ENCODE measurements at regions not wholly inside any gene's neighbourhood (a gene's known extent, or its start where the extent isn't known, plus 50 kb on each side); places are given as distances from the start of the nearest gene placed in this dataset.
"Not testable (repeated sequence)": the region's sequence is repeated elsewhere in the genome, so short reads cannot be mapped to it uniquely, and the experiment has no call there.

DNA sequence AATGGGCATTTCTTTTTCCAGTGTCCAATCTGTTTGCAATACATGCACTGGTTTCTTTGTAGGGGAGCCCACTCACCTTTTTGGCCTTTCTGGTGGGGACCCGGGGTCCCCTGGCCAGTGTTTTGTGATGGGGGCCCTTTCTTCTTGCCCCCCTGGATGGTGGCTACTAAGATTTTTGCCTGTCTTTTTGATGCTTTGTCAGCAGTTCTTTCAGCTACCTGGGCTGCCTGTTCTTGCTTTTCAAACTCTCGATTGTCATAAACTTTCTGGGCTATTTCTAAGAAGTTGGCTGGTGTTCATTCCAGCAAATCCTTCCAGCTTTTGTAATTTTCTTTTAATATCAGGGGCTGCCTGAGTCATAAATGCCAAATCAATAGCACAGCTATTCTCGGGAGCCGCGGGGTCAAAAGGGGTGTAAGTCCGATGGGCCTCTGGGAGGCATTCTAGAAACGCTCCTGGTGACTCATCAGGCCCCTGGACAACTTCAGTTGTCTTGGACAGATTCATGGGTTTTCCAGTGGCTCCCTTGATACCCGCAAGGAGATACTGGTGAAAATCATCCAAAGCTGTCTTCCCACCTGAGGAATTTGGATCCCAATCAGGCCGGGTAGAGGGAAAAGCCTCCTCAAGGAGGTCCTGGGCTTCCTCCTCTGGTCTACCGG lies 79.0 kb downstream of the PRR15 start:
- Histone ChIP-seq H3K27ac (no peak overlapping the region), H3K36me3 (no peaks in the 10 kb centered on the region), H3K4me3 (no peak overlapping the region), H3K27me3 (replicated peaks; ENCODE audit: insufficient read depth) (no peaks in the 10 kb centered on the region), H3K9me3 (no peaks in the 10 kb centered on the region), H3K4me1 (ENCODE audit: control insufficient read depth in 1 of 2, low read depth in 2 of 2) (peaks cover 0 to 11% of the 10 kb centered on the region in 2 donors)
- TF ChIP-seq, protein P1, sequence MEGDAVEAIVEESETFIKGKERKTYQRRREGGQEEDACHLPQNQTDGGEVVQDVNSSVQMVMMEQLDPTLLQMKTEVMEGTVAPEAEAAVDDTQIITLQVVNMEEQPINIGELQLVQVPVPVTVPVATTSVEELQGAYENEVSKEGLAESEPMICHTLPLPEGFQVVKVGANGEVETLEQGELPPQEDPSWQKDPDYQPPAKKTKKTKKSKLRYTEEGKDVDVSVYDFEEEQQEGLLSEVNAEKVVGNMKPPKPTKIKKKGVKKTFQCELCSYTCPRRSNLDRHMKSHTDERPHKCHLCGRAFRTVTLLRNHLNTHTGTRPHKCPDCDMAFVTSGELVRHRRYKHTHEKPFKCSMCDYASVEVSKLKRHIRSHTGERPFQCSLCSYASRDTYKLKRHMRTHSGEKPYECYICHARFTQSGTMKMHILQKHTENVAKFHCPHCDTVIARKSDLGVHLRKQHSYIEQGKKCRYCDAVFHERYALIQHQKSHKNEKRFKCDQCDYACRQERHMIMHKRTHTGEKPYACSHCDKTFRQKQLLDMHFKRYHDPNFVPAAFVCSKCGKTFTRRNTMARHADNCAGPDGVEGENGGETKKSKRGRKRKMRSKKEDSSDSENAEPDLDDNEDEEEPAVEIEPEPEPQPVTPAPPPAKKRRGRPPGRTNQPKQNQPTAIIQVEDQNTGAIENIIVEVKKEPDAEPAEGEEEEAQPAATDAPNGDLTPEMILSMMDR (IDR thresholded peaks at IDR 0.05): no peak
- ATAC-seq (ENCODE audit: insufficient number of reproducible peaks, low FRiP score, low read depth) (no peak), DNase-seq (ENCODE audit: low spot score) (no peak)

- not testable (repeated sequence) for H3K27ac ChIP-seq; H3K27me3 ChIP-seq (replicated peaks; ENCODE audit: insufficient read depth); H3K9me3 ChIP-seq; H3K4me3 ChIP-seq; DNase-seq (ENCODE audit: low spot score); ATAC-seq (ENCODE audit: insufficient number of reproducible peaks, low FRiP score, low read depth); H3K36me3 ChIP-seq
- peaks cover 0 to 10% of the 10 kb centered on the region in 2 donors for H3K4me1 ChIP-seq (ENCODE audit: control insufficient read depth in 1 of 2, low read depth in 2 of 2)
Observed at GRCh38 chr7:29646116-29646515, 82.5 kb downstream of the PRR15 start.

DNA sequence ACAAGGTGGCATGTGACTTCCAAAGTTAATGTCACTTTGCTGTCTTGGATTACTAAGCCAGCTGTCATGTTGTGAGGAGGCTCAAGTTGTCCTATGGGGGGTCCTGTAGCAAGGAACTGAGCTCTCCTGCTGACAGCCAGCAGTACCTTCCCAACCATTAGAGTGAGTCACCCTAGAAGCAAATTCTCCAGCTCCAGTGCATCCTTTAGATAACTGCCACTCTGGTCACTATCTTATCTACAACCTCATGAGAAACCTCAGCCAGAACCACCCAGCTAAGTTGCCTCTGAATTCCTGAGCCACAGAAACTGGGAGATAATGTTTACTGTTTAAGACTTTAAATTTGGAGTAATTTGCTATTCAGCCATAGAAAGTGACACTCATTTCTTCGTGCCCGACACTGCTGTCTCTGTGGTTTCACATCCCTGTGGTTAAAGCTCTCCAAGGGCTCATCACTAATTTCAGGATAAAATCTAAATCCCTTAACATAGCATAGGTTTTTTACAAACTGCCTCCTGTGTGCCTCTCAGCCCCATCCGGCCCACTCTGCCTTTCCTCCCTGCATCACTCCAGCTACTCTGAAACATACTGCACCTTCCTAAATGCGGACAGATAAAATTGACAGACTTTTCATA lies 83.5 kb downstream of the PRR15 start:
- H3K36me3 ChIP-seq: no peaks in the 10 kb centered on the region
- H3K27ac ChIP-seq: no peak overlapping the region
- no peaks in the 10 kb centered on the region for H3K9me3 ChIP-seq
- no peak for ATAC-seq (ENCODE audit: insufficient number of reproducible peaks, low FRiP score, low read depth)
- DNase-seq (ENCODE audit: low spot score): no peak
- no peaks in the 10 kb centered on the region for H3K27me3 ChIP-seq (replicated peaks; ENCODE audit: insufficient read depth)
- no peak overlapping the region for H3K4me3 ChIP-seq
- H3K4me1 ChIP-seq (ENCODE audit: control insufficient read depth in 1 of 2, low read depth in 2 of 2): peaks cover 0 to 1% of the 10 kb centered on the region in 2 donors
- TF ChIP-seq, protein P1 (IDR thresholded peaks at IDR 0.05): no peak

DNA sequence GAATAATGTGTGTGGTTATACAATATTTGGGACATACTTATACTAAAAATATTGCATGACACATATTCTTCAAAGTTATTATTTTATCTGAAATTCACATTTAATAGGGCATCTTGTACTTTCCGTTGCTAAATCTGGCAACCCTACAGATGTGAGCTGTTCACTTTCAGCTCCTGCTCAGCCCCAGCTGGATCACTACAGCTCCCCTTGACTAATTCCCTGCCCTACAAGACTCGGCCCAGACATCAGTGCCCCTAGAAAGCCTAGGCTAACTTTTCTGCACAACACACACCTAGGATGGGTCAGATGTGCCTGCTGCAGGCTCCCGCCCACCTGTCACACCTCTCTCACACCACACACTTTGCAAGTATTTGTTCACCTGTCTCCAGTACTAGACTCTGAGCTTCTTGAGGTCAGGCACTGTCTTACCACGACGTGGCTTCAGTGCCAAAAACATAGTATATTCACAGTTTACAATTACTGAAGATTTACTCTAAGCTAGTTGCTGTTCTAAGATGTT lies 84.1 kb downstream of the PRR15 start:
- not testable (repeated sequence) for H3K27me3 ChIP-seq (replicated peaks; ENCODE audit: insufficient read depth); DNase-seq (ENCODE audit: low spot score); H3K4me1 ChIP-seq (ENCODE audit: control insufficient read depth in 1 of 2, low read depth in 2 of 2); H3K27ac ChIP-seq; H3K4me3 ChIP-seq; ATAC-seq (ENCODE audit: insufficient number of reproducible peaks, low FRiP score, low read depth); H3K9me3 ChIP-seq; H3K36me3 ChIP-seq

GRCh38 chr7:29649028-29649716 lies 85.5 kb downstream of the PRR15 start:
- Histone ChIP-seq H3K27me3 (replicated peaks; ENCODE audit: insufficient read depth) (no peaks in the 10 kb centered on the region), H3K36me3 (no peaks in the 10 kb centered on the region), H3K4me3 (no peak overlapping the region), H3K27ac (no peak overlapping the region), H3K9me3 (no peaks in the 10 kb centered on the region), H3K4me1 (ENCODE audit: control insufficient read depth in 1 of 2, low read depth in 2 of 2) (no peaks in the 10 kb centered on the region)
- TF ChIP-seq, protein P1 (IDR thresholded peaks at IDR 0.05): no peak
- ATAC-seq (ENCODE audit: insufficient number of reproducible peaks, low FRiP score, low read depth) (no peak), DNase-seq (ENCODE audit: low spot score) (no peak)

GRCh38 chr7:29649876-29650275 lies 86.2 kb downstream of the PRR15 start:
- Histone ChIP-seq H3K4me1 (ENCODE audit: control insufficient read depth in 1 of 2, low read depth in 2 of 2) (no peaks in the 10 kb centered on the region), H3K27ac (no peak overlapping the region), H3K27me3 (replicated peaks; ENCODE audit: insufficient read depth) (no peaks in the 10 kb centered on the region), H3K4me3 (no peak overlapping the region), H3K9me3 (no peaks in the 10 kb centered on the region), H3K36me3 (no peaks in the 10 kb centered on the region)
- TF ChIP-seq, protein P1 (IDR thresholded peaks at IDR 0.05): no peak
- DNase-seq (ENCODE audit: low spot score): no peak
- no peak for ATAC-seq (ENCODE audit: insufficient number of reproducible peaks, low FRiP score, low read depth)

Data from thoracic aorta (tissue), 2 donors.